Activated CD8-positive, alpha-beta T cell treated with anti-CD3 and anti-CD28 coated beads, Interleukin-2, amount 10 ng/mL, durations not matched to agents 7 days and 5 days (primary cell): ENCODE measurements at regions not wholly inside any gene's neighbourhood (a gene's known extent, or its start where the extent isn't known, plus 50 kb on each side); places are given as distances from the start of the nearest gene placed in this dataset.

Experiments
- ATAC-seq: fragments of 150-1000 bp; cut with Tn5 transposase; one replicate; pipeline ENCODE4 v1.10.0; 2021; ENCODE audit warnings: moderate library complexity
- CTCF ChIA-PET: fragments of 350-600 bp; sonication (Branson Sonifier 250); formaldehyde crosslinking; loops from one replicate; lab custom pipeline; 2021; ENCODE audit warnings: antibody characterized with exemption; lab: Charles Lee
- POLR2A ChIA-PET: fragments of 350-600 bp; sonication (Branson Sonifier 250); formaldehyde crosslinking; loops from one replicate; lab custom pipeline; 2021; ENCODE audit warnings: antibody characterized with exemption; lab: Charles Lee
- DNase-seq: peaks from one replicate; pipeline ENCODE4 v3.0.0-alpha.2; 2020
- H3K27ac Mint-ChIP-seq: one replicate; pipeline ENCODE4 v1.8.0; 2021; ENCODE audit warnings: mild to moderate bottlenecking, mixed read lengths
- H3K27me3 Mint-ChIP-seq: one replicate; pipeline ENCODE4 v1.8.0; 2021; ENCODE audit warnings: low read depth, mixed read lengths
- H3K36me3 Mint-ChIP-seq: one replicate; pipeline ENCODE4 v1.8.0; 2021; ENCODE audit warnings: low read depth, mixed read lengths
- H3K4me1 Mint-ChIP-seq: one replicate; pipeline ENCODE4 v1.8.0; 2021; ENCODE audit warnings: low read depth, mixed read lengths
- H3K4me3 Mint-ChIP-seq: one replicate; pipeline ENCODE4 v1.8.0; 2021; ENCODE audit warnings: mild to moderate bottlenecking, mixed read lengths
- H3K9me3 Mint-ChIP-seq: one replicate; pipeline ENCODE4 v1.8.0; 2022; ENCODE audit warnings: mixed read lengths; ENCODE audit not compliant: insufficient read depth

DNA sequence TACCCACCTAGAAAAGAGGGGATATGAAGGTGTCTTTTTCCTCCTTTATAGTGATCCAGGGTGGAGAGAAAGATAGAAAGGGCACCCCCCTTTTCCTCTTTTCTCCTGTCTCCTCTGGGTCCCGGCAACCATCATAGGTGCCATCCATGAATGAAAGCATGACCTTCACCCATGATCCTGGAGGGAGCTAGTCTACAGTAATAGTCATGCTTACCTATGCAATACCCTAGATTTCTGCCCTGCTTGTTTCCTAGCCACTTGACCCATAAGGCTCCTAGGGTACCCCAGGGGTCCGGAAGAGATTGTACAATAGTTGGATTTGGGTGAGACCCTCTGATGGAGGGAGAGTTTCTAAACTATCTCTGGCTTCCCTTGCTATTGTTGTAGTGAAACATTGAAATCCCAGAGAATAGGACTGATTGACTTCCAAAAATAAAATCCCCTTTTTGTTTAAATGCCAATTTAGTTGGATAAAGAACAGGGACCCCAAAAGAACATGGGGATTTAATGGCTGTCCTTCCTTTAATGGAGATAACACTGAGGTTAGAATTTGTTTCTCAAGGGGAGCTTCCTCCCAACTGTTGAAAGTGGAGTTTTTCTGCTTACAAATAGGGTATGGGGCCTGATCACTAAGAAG, 366.8 kb upstream of the KHDRBS2 start:
- H3K4me3 Mint-ChIP-seq = no peak overlapping the region
- DNase-seq = no peak
- H3K4me1 Mint-ChIP-seq = no peaks in the 10 kb centered on the region
- H3K9me3 Mint-ChIP-seq = peaks cover 37% of the 10 kb centered on the region
- ChIA-PET CTCF (no interaction called here), POLR2A (no interaction called here)
- H3K36me3 Mint-ChIP-seq = peaks cover 2% of the 10 kb centered on the region
- ATAC-seq = no peak
- H3K27ac Mint-ChIP-seq = no peak overlapping the region
- H3K27me3 Mint-ChIP-seq = no peaks in the 10 kb centered on the region

- H3K27me3 Mint-ChIP-seq = no peaks in the 10 kb centered on the region
- DNase-seq (no peak), ATAC-seq (no peak)
- H3K27ac Mint-ChIP-seq = no peak overlapping the region
- peaks cover 28% of the 10 kb centered on the region for H3K9me3 Mint-ChIP-seq
- CTCF ChIA-PET = no interaction called here
- no peaks in the 10 kb centered on the region for H3K4me1 Mint-ChIP-seq
- H3K4me3 Mint-ChIP-seq = no peak overlapping the region
- H3K36me3 Mint-ChIP-seq = no peaks in the 10 kb centered on the region
- POLR2A ChIA-PET = no interaction called here
Measured at GRCh38 chr6:62645274-62645673, 359.2 kb upstream of the KHDRBS2 start.

- CTCF ChIA-PET = no interaction called here
- H3K36me3 Mint-ChIP-seq = no peaks in the 10 kb centered on the region
- peaks cover 24% of the 10 kb centered on the region for H3K9me3 Mint-ChIP-seq
- DNase-seq (no peak), ATAC-seq (no peak)
- H3K4me1 Mint-ChIP-seq = no peaks in the 10 kb centered on the region
- no peak overlapping the region for H3K27ac Mint-ChIP-seq
- POLR2A ChIA-PET = no interaction called here
- H3K27me3 Mint-ChIP-seq = no peaks in the 10 kb centered on the region
- no peak overlapping the region for H3K4me3 Mint-ChIP-seq
Measured at GRCh38 chr6:62640749-62641148, 354.7 kb upstream of the KHDRBS2 start.

- Mint-ChIP-seq H3K9me3 (peaks cover 3% of the 10 kb centered on the region), H3K4me3 (no peak overlapping the region), H3K27ac (no peak overlapping the region), H3K36me3 (no peaks in the 10 kb centered on the region), H3K27me3 (no peaks in the 10 kb centered on the region), H3K4me1 (no peaks in the 10 kb centered on the region)
- ChIA-PET POLR2A (no interaction called here), CTCF (no interaction called here)
- no peak for ATAC-seq
- DNase-seq = no peak
Measured at GRCh38 chr6:62626661-62627060, 340.6 kb upstream of the KHDRBS2 start.

DNA sequence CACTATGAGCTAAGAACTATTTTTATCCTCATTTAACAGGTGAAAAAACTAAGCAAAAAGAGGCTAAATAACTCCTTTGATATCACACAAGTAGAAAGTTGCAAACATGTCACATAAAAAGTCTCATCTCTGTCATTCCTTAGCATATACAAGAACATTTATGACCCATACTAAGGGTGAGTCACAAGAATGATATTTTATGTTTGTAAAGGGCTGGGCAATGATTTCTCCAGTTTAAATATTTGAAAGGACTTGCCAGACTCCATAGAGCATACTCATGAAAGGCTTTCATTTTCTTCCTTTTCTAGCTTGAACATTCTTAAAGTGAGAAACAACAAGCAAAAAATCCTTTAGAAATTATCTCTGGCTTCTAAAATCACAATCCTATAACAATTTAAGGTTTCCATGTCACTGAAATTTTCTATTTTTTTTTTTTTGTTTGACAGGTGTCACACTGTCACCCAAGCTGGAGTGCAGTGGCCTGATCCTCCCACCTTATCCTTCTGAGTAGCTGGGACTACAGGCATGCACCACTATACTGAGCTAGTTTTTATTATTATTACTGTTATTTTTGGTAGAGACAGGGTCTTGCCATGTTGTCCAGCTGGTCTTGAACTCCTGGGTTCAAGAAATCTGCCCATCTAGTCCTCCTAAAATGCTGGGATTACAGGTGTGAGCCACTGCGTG, 338.0 kb upstream of the KHDRBS2 start:
- ATAC-seq (no peak), DNase-seq (no peak)
- peaks cover 3% of the 10 kb centered on the region for H3K9me3 Mint-ChIP-seq
- ChIA-PET POLR2A (no interaction called here), CTCF (no interaction called here)
- H3K4me1 Mint-ChIP-seq = no peaks in the 10 kb centered on the region
- H3K27ac Mint-ChIP-seq = no peak overlapping the region
- H3K36me3 Mint-ChIP-seq = no peaks in the 10 kb centered on the region
- H3K4me3 Mint-ChIP-seq = no peak overlapping the region
- H3K27me3 Mint-ChIP-seq = no peaks in the 10 kb centered on the region

DNA sequence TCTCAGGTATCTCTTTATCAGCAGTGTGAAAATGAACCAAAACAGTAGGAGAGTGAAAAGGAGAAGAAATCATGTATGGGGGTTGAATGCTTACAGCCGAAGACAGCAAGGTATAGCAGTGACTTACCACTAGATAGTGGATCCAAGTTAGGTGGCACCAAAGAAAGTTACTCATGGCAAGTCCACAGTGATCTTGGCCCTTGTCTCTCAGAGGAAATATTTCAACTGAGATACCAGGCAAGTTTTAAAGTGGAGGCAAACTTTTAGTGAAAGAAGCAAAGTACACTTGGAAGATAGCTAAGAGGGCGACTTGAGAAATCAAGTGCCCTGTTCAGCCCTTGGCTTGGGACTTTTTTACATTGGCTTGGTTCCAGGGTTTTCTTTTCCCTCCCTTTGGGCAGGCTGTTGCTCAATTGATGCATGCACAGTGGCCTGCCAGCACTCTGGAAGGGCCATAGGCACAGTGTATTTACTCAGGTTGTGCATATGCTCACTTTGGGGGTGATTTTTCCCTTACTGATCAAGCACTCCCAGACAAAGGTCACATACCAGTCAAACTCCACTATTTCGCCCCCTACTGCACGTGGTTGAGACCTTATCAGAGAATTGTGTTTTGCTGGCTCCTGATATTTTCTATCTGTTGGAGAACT, 329.5 kb upstream of the KHDRBS2 start:
- Mint-ChIP-seq H3K4me3 (no peak overlapping the region), H3K36me3 (no peaks in the 10 kb centered on the region), H3K27me3 (no peaks in the 10 kb centered on the region), H3K4me1 (no peaks in the 10 kb centered on the region), H3K27ac (no peak overlapping the region), H3K9me3 (peaks cover 16% of the 10 kb centered on the region)
- no peak for ATAC-seq
- ChIA-PET CTCF (no interaction called here), POLR2A (no interaction called here)
- no peak for DNase-seq

DNA sequence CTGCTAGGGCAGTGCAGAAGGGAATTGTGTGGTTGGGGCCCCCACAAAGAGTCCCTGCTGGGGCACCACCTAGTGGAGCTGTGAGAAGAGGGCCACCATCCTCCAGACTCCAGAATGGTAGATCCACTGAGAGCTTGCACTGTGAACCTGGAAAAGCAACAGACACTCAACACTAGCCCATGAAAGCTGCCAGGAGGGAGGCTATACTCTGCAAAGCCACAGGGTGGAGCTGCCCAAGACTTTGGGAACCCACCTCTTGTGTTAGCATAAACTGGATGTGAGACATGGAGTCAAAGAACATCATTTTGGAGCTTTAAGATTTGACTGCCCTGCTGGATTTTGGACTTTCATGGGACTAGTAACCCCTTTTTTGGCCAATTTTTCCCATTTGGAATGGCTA, 328.4 kb upstream of the KHDRBS2 start:
- no peak for DNase-seq
- CTCF ChIA-PET = no interaction called here
- Mint-ChIP-seq H3K27me3 (no peaks in the 10 kb centered on the region), H3K4me1 (no peaks in the 10 kb centered on the region), H3K4me3 (no peak overlapping the region), H3K36me3 (no peaks in the 10 kb centered on the region), H3K27ac (no peak overlapping the region), H3K9me3 (peaks cover 16% of the 10 kb centered on the region)
- no peak for ATAC-seq
- POLR2A ChIA-PET = no interaction called here

GRCh38 chr6:62613928-62614327, 327.9 kb upstream of the KHDRBS2 start:
- no peaks in the 10 kb centered on the region for H3K4me1 Mint-ChIP-seq
- DNase-seq (no peak), ATAC-seq (no peak)
- H3K27me3 Mint-ChIP-seq = no peaks in the 10 kb centered on the region
- CTCF ChIA-PET = no interaction called here
- peaks cover 16% of the 10 kb centered on the region for H3K9me3 Mint-ChIP-seq
- H3K36me3 Mint-ChIP-seq = no peaks in the 10 kb centered on the region
- no peak overlapping the region for H3K4me3 Mint-ChIP-seq
- POLR2A ChIA-PET = no interaction called here
- H3K27ac Mint-ChIP-seq = no peak overlapping the region

DNA sequence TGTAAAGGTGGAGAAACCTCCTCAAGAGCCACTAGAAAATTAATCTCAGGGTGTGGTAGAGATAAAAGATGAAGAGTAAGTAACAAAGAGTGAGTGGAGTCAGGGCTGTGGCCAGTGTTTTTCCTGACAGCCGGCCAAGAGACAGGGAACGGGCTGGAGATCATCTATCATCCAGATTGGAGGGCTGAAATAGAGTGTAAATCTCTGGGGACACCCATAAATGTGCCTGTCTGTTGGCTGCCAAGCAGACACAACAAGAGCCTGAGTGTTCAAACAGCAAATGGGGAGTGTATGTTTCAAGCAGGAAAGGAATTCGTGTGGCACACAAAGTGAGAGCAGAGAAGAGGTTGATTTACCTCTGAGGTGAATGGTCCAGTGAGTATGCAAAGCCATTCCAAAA, 326.4 kb upstream of the KHDRBS2 start:
- CTCF ChIA-PET = no interaction called here
- no peaks in the 10 kb centered on the region for H3K4me1 Mint-ChIP-seq
- no peaks in the 10 kb centered on the region for H3K36me3 Mint-ChIP-seq
- H3K27me3 Mint-ChIP-seq = no peaks in the 10 kb centered on the region
- DNase-seq (no peak), ATAC-seq (no peak)
- no peak overlapping the region for H3K4me3 Mint-ChIP-seq
- POLR2A ChIA-PET = no interaction called here
- H3K27ac Mint-ChIP-seq = no peak overlapping the region
- H3K9me3 Mint-ChIP-seq = peaks cover 19% of the 10 kb centered on the region

DNA sequence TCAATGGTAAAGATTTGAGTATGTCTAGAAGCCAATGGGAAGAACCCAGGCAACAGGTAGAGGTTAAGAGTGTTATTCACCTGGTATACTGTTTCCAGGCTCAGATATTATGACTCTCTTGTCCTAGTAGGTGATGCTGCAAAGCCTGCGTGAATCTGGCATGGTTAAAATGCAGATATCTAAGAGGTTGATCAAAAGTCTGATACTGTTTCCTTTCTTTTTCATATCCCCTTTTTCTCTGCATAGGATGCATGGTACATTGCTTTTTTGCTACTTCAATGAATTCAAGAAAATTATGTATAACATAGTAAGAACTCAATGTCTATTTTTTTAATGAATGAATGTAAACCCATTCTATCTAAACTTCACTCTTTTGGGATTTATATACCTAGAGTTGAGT, 284.3 kb upstream of the KHDRBS2 start:
- H3K9me3 Mint-ChIP-seq = peaks cover 14% of the 10 kb centered on the region
- no peak for DNase-seq

GRCh38 chr6:62541502-62541901, 255.5 kb upstream of the KHDRBS2 start:
- Mint-ChIP-seq H3K27ac (no peak overlapping the region), H3K4me3 (no peak overlapping the region)
- ATAC-seq = no peak

More for the DNA sequence above, 284.3 kb upstream of the KHDRBS2 start:
- H3K36me3 Mint-ChIP-seq = no peaks in the 10 kb centered on the region
- H3K27ac Mint-ChIP-seq = no peak overlapping the region
- ChIA-PET POLR2A (no interaction called here), CTCF (no interaction called here)
- H3K27me3 Mint-ChIP-seq = no peaks in the 10 kb centered on the region
- no peaks in the 10 kb centered on the region for H3K4me1 Mint-ChIP-seq
- no peak overlapping the region for H3K4me3 Mint-ChIP-seq
- ATAC-seq = no peak

GRCh38 chr6:62530985-62531384, 245.0 kb upstream of the KHDRBS2 start:
- ATAC-seq = no peak
- DNase-seq = no peak
- POLR2A ChIA-PET = no interaction called here
- Mint-ChIP-seq H3K36me3 (no peaks in the 10 kb centered on the region), H3K4me1 (no peaks in the 10 kb centered on the region), H3K27ac (no peak overlapping the region), H3K9me3 (peaks cover 7% of the 10 kb centered on the region), H3K4me3 (no peak overlapping the region), H3K27me3 (no peaks in the 10 kb centered on the region)
- CTCF ChIA-PET = no interaction called here

More at GRCh38 chr6:62541502-62541901, 255.5 kb upstream of the KHDRBS2 start:
- Mint-ChIP-seq H3K9me3 (peaks cover 5% of the 10 kb centered on the region), H3K4me1 (no peaks in the 10 kb centered on the region), H3K36me3 (no peaks in the 10 kb centered on the region), H3K27me3 (no peaks in the 10 kb centered on the region)
- CTCF ChIA-PET = no interaction called here
- POLR2A ChIA-PET = no interaction called here
- DNase-seq = no peak
